Stromal cell of bone marrow (primary cell): ENCODE measurements at regions not wholly inside any gene's neighbourhood (a gene's known extent, or its start where the extent isn't known, plus 50 kb on each side); places are given as distances from the start of the nearest gene placed in this dataset.
"Not testable (repeated sequence)": the region's sequence is repeated elsewhere in the genome, so short reads cannot be mapped to it uniquely, and the experiment has no call there.

Experiments used
- DNase-seq: peaks from one replicate; pipeline ENCODE4 v3.0.0-alpha.2; 2012; ENCODE audit warnings: low read depth

GRCh38 chr14:25546826-25547225, 496.9 kb upstream of the STXBP6 start:
- no peak for DNase-seq

GRCh38 chr14:25537846-25538455, 488.0 kb upstream of the STXBP6 start:
- no peak for DNase-seq

- DNase-seq, result no peak
These were observed 476.3 kb upstream of the STXBP6 start for GRCh38 chr14:25526290-25526689.

- no peak for DNase-seq
These were observed 473.0 kb upstream of the STXBP6 start for GRCh38 chr14:25522926-25523325.

GRCh38 chr14:25522116-25522515, 472.2 kb upstream of the STXBP6 start:
- DNase-seq, result no peak

GRCh38 chr14:25521616-25522015, 471.7 kb upstream of the STXBP6 start:
- DNase-seq, result no peak

- no peak for DNase-seq
These were observed 470.9 kb upstream of the STXBP6 start for GRCh38 chr14:25520821-25521220.

GRCh38 chr14:25518364-25518763, 468.4 kb upstream of the STXBP6 start:
- no peak for DNase-seq

- no peak for DNase-seq
These were observed 466.9 kb upstream of the STXBP6 start for GRCh38 chr14:25516838-25517237.

- DNase-seq, result no peak
These were observed 458.9 kb upstream of the STXBP6 start for GRCh38 chr14:25508845-25509244.

- DNase-seq, result no peak
These were observed 451.8 kb upstream of the STXBP6 start for GRCh38 chr14:25501749-25502148.

GRCh38 chr14:25488961-25489360, 439.0 kb upstream of the STXBP6 start:
- DNase-seq, result no peak

- no peak for DNase-seq
These were observed 435.4 kb upstream of the STXBP6 start for GRCh38 chr14:25485381-25485780.

GRCh38 chr14:25484906-25485305, 435.0 kb upstream of the STXBP6 start:
- DNase-seq, result no peak

GRCh38 chr14:25484235-25484634, 434.3 kb upstream of the STXBP6 start:
- DNase-seq, result no peak

- no peak for DNase-seq
These were observed 427.6 kb upstream of the STXBP6 start for GRCh38 chr14:25477316-25478098.

- no peak for DNase-seq
These were observed 422.8 kb upstream of the STXBP6 start for GRCh38 chr14:25472700-25473099.

GRCh38 chr14:25464772-25465171, 414.8 kb upstream of the STXBP6 start:
- DNase-seq, result no peak

GRCh38 chr14:25464078-25464477, 414.1 kb upstream of the STXBP6 start:
- no peak for DNase-seq

- DNase-seq, result no peak
These were observed 413.5 kb upstream of the STXBP6 start for GRCh38 chr14:25463480-25463879.

GRCh38 chr14:25461780-25462179, 411.8 kb upstream of the STXBP6 start:
- no peak for DNase-seq

- DNase-seq, result no peak
These were observed 394.4 kb upstream of the STXBP6 start for GRCh38 chr14:25444381-25444780.

GRCh38 chr14:25440382-25440781, 390.4 kb upstream of the STXBP6 start:
- DNase-seq, result not testable (repeated sequence)

- DNase-seq, result no peak
These were observed 387.0 kb upstream of the STXBP6 start for GRCh38 chr14:25436906-25437305.
